ENCODE measurements at regions not wholly inside any gene's neighbourhood (a gene's known extent, or its start where the extent isn't known, plus 50 kb on each side); places are given as distances from the start of the nearest gene placed in this dataset.

- H3K36me3 ChIP-seq (ENCODE audit: insufficient read depth, low read length): no peaks in the 10 kb centered on the region
- H3K4me1 ChIP-seq (ENCODE audit: insufficient read depth, low read length): no peaks in the 10 kb centered on the region
- no peak overlapping the region for H3K4me3 ChIP-seq (ENCODE audit: low read depth in 1 of 2, low read length in 2 of 2)
- H3K9me3 ChIP-seq (ENCODE audit: insufficient read depth, low read length, severe bottlenecking): no peaks in the 10 kb centered on the region
- H4K20me1 ChIP-seq (ENCODE audit: insufficient read depth, low read length): no peaks in the 10 kb centered on the region
- no peak overlapping the region for H3K4me2 ChIP-seq (ENCODE audit: insufficient read depth, low read length)
- H2AFZ ChIP-seq (ENCODE audit: low read depth, low read length): no peak overlapping the region
- no peak overlapping the region for H3K9ac ChIP-seq (ENCODE audit: low read depth, low read length)
- no peak overlapping the region for H3K27ac ChIP-seq (ENCODE audit: low read length)
- DNase-seq: no peak
- H3K27me3 ChIP-seq (ENCODE audit: insufficient read depth, low read length, poor library complexity): peaks cover 2% of the 10 kb centered on the region
- TF ChIP-seq EZH2 (IDR thresholded peaks at IDR 0.05; ENCODE audit: borderline replicate concordance, low read depth, low read length, severe bottlenecking): no peak
- TF ChIP-seq CTCF (IDR thresholded peaks at IDR 0.05; ENCODE audit: borderline replicate concordance, extremely low read depth, low read length, poor library complexity, severe bottlenecking): no peak
- no peaks in the 10 kb centered on the region for H3K79me2 ChIP-seq (ENCODE audit: insufficient read depth, low read length)
- no peak for ATAC-seq (ENCODE audit: insufficient read depth, low read depth)
These were observed 113.1 kb upstream of the RASSF8 start for GRCh38 chr12:25845415-25845814.

DNA sequence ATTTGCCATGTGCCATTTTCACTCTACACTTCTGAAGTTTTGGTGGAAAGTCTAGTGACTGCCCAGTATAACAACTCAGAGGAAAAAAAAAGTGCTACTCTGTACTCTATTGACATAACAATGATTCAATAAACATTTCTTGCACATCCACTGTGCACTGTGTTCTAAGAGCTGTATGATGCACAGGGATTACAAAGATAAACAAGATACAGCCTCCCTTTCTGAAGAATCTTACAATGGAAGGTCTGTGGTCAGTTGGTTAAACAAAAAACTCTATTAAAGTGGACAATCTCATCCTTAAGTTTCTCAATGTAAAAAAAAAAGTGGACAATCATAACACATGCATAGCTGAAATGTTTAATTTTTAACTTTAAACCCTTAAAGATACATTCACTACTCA is 105.7 kb upstream of the RASSF8 start:
- DNase-seq (no peak), ATAC-seq (ENCODE audit: insufficient read depth, low read depth) (no peak)
- H3K27me3 ChIP-seq (ENCODE audit: insufficient read depth, low read length, poor library complexity): no peaks in the 10 kb centered on the region
- TF ChIP-seq CTCF (IDR thresholded peaks at IDR 0.05; ENCODE audit: borderline replicate concordance, extremely low read depth, low read length, poor library complexity, severe bottlenecking) (no peak), EZH2 (IDR thresholded peaks at IDR 0.05; ENCODE audit: borderline replicate concordance, low read depth, low read length, severe bottlenecking) (no peak)
- H4K20me1 ChIP-seq (ENCODE audit: insufficient read depth, low read length): no peaks in the 10 kb centered on the region
- H3K4me3 ChIP-seq (ENCODE audit: low read depth in 1 of 2, low read length in 2 of 2): no peak overlapping the region
- H3K36me3 ChIP-seq (ENCODE audit: insufficient read depth, low read length): no peaks in the 10 kb centered on the region
- no peaks in the 10 kb centered on the region for H3K4me1 ChIP-seq (ENCODE audit: insufficient read depth, low read length)
- H2AFZ ChIP-seq (ENCODE audit: low read depth, low read length): no peak overlapping the region
- H3K27ac ChIP-seq (ENCODE audit: low read length): no peak overlapping the region
- H3K9ac ChIP-seq (ENCODE audit: low read depth, low read length): no peak overlapping the region
- H3K9me3 ChIP-seq (ENCODE audit: insufficient read depth, low read length, severe bottlenecking): no peaks in the 10 kb centered on the region
- no peaks in the 10 kb centered on the region for H3K79me2 ChIP-seq (ENCODE audit: insufficient read depth, low read length)
- H3K4me2 ChIP-seq (ENCODE audit: insufficient read depth, low read length): no peak overlapping the region

DNA sequence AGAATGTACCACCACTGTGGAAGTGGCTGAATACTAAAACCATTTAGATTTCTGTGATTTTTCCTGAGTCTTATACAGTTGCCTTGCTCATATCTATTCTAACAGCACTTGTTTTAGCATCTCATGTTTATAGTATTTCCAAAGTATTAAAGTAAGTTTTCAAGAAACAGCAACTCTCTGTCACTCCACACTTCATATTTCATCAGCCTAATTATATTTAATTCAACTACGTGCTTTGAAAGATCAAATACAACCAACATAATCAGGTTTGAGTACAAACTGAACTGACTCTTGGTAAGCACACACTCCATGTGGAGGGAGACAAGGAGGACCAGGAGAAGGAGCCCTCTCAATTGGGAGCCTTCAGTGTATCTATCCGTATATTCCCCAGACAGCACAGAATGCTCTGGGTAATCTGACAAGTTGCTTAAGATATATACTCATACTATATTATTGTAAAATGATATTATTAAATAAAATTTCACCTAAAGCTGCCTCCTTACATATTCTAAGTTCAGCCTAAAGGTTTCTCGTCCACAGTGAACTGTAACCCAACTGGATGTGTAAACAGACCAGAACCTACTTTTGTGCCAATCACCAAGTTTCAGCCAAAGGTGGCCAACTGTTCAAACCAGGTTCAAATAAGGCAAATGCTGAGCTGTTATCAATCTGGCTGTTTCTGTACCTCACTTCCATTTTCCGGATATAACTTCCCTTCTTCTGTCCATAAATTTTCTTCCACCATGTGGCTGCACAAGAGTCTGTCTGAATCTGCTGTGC is 105.0 kb upstream of the RASSF8 start:
- Histone ChIP-seq H4K20me1 (ENCODE audit: insufficient read depth, low read length) (no peaks in the 10 kb centered on the region), H3K4me2 (ENCODE audit: insufficient read depth, low read length) (no peak overlapping the region), H3K79me2 (ENCODE audit: insufficient read depth, low read length) (no peaks in the 10 kb centered on the region), H3K27me3 (ENCODE audit: insufficient read depth, low read length, poor library complexity) (no peaks in the 10 kb centered on the region), H3K4me3 (ENCODE audit: low read depth in 1 of 2, low read length in 2 of 2) (no peak overlapping the region), H2AFZ (ENCODE audit: low read depth, low read length) (no peak overlapping the region), H3K9me3 (ENCODE audit: insufficient read depth, low read length, severe bottlenecking) (no peaks in the 10 kb centered on the region), H3K4me1 (ENCODE audit: insufficient read depth, low read length) (no peaks in the 10 kb centered on the region), H3K27ac (ENCODE audit: low read length) (no peak overlapping the region), H3K9ac (ENCODE audit: low read depth, low read length) (no peak overlapping the region), H3K36me3 (ENCODE audit: insufficient read depth, low read length) (no peaks in the 10 kb centered on the region)
- no peak for ATAC-seq (ENCODE audit: insufficient read depth, low read depth)
- no peak for DNase-seq
- no peak for TF ChIP-seq CTCF (IDR thresholded peaks at IDR 0.05; ENCODE audit: borderline replicate concordance, extremely low read depth, low read length, poor library complexity, severe bottlenecking)
- no peak for TF ChIP-seq EZH2 (IDR thresholded peaks at IDR 0.05; ENCODE audit: borderline replicate concordance, low read depth, low read length, severe bottlenecking)

Data from DND-41 (cell line).